Loucy (cell line): ENCODE measurements at regions not wholly inside any gene's neighbourhood (a gene's known extent, or its start where the extent isn't known, plus 50 kb on each side); places are given as distances from the start of the nearest gene placed in this dataset.

ENCODE experiments used
- CTCF ChIP-seq: fragments of 200-600 bp; sonication (generic); conservative IDR thresholded peaks from 2 replicates; pipeline ENCODE4 v1.5.1; 2014; ENCODE audit warnings: mild to moderate bottlenecking, antibody characterized with exemption, low read length
- EZH2phosphoT487 ChIP-seq: fragments of 200-600 bp; IDR thresholded peaks from 2 replicates; pipeline ENCODE4 v1.6.1; 2018; ENCODE audit warnings: antibody characterized with exemption, mild to moderate bottlenecking, moderate library complexity, borderline replicate concordance

- TF ChIP-seq EZH2phosphoT487, result no peak
- TF ChIP-seq CTCF, result no peak
Measured at GRCh38 chr5:89989776-89990175, 419.8 kb downstream of the CETN3 start.
